SK-N-SH treated with all-trans-retinoic acid at 6 μM for 48 hours (cell line): ENCODE measurements at regions not wholly inside any gene's neighbourhood (a gene's known extent, or its start where the extent isn't known, plus 50 kb on each side); places are given as distances from the start of the nearest gene placed in this dataset.

Experiments used
- CSDC2 ChIP-seq: fragments of 250-450 bp; sonication (Bioruptor Pico); IDR thresholded peaks from 2 replicates; pipeline ENCODE4 v1.5.0; 2020; ENCODE audit warnings: mild to moderate bottlenecking, moderate library complexity
- TF ChIP-seq, protein P1 (sequence below): fragments of 250-450 bp; sonication (Bioruptor Pico); IDR thresholded peaks from 2 replicates; pipeline ENCODE4 v1.8.0; 2021; ENCODE audit warnings: low read depth, mild to moderate bottlenecking, moderate library complexity, borderline replicate concordance

DNA sequence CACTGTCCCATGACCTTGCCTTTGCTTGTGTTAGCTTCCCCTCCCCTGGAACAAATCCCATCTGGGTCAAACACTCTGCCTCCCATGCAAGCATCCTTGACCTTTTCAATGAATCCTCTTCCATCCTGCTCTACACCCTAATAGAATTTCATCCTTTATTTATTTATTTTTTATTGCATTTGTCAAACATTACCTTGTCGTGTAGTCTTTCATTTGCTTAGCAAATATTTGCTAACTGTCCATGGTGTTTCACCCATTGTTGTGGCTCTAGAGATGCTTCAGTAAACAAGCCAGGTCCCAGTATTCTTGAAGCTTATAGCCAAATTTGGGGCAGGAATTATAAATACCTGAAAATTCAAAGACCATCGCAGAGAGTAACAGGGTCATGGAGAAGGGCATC, 51.0 kb upstream of the MRTFB start (continued):
- TF ChIP-seq, protein P1, sequence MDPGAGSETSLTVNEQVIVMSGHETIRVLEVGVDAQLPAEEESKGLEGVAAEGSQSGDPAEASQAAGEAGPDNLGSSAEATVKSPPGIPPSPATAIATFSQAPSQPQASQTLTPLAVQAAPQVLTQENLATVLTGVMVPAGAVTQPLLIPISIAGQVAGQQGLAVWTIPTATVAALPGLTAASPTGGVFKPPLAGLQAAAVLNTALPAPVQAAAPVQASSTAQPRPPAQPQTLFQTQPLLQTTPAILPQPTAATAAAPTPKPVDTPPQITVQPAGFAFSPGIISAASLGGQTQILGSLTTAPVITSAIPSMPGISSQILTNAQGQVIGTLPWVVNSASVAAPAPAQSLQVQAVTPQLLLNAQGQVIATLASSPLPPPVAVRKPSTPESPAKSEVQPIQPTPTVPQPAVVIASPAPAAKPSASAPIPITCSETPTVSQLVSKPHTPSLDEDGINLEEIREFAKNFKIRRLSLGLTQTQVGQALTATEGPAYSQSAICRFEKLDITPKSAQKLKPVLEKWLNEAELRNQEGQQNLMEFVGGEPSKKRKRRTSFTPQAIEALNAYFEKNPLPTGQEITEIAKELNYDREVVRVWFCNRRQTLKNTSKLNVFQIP (CRISPR knock-in tag): no peak
- no peak for TF ChIP-seq CSDC2 (CRISPR knock-in tag)
